Stimulated activated effector memory CD8-positive, alpha-beta T cell treated with anti-CD3 and anti-CD28 coated beads, Interleukin-12 subunit alpha, Interleukin-12 subunit beta, amount 100 ng/mL, for 72 hours (primary cell): ENCODE measurements at regions not wholly inside any gene's neighbourhood (a gene's known extent, or its start where the extent isn't known, plus 50 kb on each side); places are given as distances from the start of the nearest gene placed in this dataset.

Source experiments
- ATAC-seq: fragments of 150-1000 bp; cut with Tn5 transposase; 2 replicates; pipeline ENCODE4 v1.10.0; 2021
- DNase-seq, 2 donors: peaks; one replicate each; pipeline ENCODE4 v3.0.0; 2021 to 2022; ENCODE audit warnings: low spot score in 2 of 2
- H3K27ac Mint-ChIP-seq: one replicate; pipeline ENCODE4 v1.8.0; 2022; ENCODE audit warnings: mild to moderate bottlenecking, mixed read lengths
- H3K36me3 Mint-ChIP-seq: one replicate; pipeline ENCODE4 v1.8.0; 2022; ENCODE audit warnings: mild to moderate bottlenecking, mixed read lengths
- H3K4me1 Mint-ChIP-seq: one replicate; pipeline ENCODE4 v1.8.0; 2022; ENCODE audit warnings: mixed read lengths
- H3K4me3 Mint-ChIP-seq: one replicate; pipeline ENCODE4 v1.8.0; 2022; ENCODE audit warnings: mild to moderate bottlenecking, mixed read lengths
- H3K9me3 Mint-ChIP-seq: one replicate; pipeline ENCODE4 v1.8.0; 2022; ENCODE audit warnings: mixed read lengths

- Mint-ChIP-seq H3K36me3 (no peaks in the 10 kb centered on the region), H3K27ac (no peak overlapping the region), H3K9me3 (peaks cover 6% of the 10 kb centered on the region), H3K4me3 (no peak overlapping the region), H3K4me1 (no peaks in the 10 kb centered on the region)
- ATAC-seq (no peak), DNase-seq (no peak)
Measured at GRCh38 chr18:44041553-44041952, 639.1 kb upstream of the SETBP1 start.

DNA sequence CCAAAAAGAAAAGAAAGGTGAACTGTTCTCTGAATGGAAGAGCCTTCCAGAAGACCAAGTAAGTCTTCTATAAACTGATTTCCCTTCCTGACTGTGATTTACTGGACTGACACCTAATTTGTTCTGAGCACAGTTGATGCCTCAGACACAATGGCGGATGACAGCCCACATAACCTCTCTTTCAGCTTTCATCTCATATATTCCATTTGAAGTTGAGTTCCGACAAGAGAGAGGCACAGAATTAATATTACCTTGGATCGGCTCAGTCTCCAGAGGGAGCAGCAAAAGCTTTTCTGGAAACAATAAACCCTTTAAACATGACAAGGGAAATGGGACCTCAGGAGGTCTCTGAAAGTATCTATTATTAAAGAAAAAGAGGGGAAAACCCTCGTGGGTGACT lies 638.7 kb upstream of the SETBP1 start:
- H3K9me3 Mint-ChIP-seq, result peaks cover 6% of the 10 kb centered on the region
- no peak for ATAC-seq

GRCh38 chr18:44046376-44046975 lies 634.2 kb upstream of the SETBP1 start:
- Mint-ChIP-seq H3K9me3 (peaks cover 5% of the 10 kb centered on the region), H3K4me3 (no peak overlapping the region), H3K4me1 (no peaks in the 10 kb centered on the region), H3K36me3 (no peaks in the 10 kb centered on the region), H3K27ac (no peak overlapping the region)
- ATAC-seq, result no peak
- no peak for DNase-seq

More for the DNA sequence above, 638.7 kb upstream of the SETBP1 start:
- Mint-ChIP-seq H3K27ac (no peak overlapping the region), H3K4me1 (no peaks in the 10 kb centered on the region), H3K4me3 (no peak overlapping the region), H3K36me3 (no peaks in the 10 kb centered on the region)
- no peak for DNase-seq

- H3K4me1 Mint-ChIP-seq, result no peaks in the 10 kb centered on the region
- H3K9me3 Mint-ChIP-seq, result peaks cover 2% of the 10 kb centered on the region
- no peak overlapping the region for H3K27ac Mint-ChIP-seq
- ATAC-seq (no peak), DNase-seq (no peak)
- no peak overlapping the region for H3K4me3 Mint-ChIP-seq
- H3K36me3 Mint-ChIP-seq, result no peaks in the 10 kb centered on the region
Measured at GRCh38 chr18:44047585-44047984, 633.1 kb upstream of the SETBP1 start.

GRCh38 chr18:44048435-44048834 lies 632.3 kb upstream of the SETBP1 start:
- ATAC-seq (no peak), DNase-seq (no peak)
- no peak overlapping the region for H3K27ac Mint-ChIP-seq
- H3K4me1 Mint-ChIP-seq, result no peaks in the 10 kb centered on the region
- H3K4me3 Mint-ChIP-seq, result no peak overlapping the region
- H3K36me3 Mint-ChIP-seq, result no peaks in the 10 kb centered on the region
- peaks cover 2% of the 10 kb centered on the region for H3K9me3 Mint-ChIP-seq

DNA sequence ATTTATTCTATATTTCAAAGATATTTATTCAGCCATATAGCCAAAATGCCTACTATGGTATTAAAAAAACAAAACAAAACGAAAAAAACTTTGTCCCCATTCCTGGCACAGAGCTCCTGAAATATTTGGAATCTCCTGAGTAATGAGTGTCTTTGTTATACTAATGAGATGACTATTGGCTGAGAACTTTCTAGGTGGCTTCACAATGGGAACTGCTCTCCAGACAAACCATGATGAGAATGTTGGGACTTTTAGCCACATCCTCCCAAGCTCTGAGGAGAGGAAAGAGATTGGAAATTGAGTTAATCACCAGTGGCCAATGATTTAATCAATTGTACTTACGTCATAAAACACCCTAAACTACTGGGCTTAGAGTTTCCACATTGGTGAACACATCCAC lies 631.8 kb upstream of the SETBP1 start:
- ATAC-seq (no peak), DNase-seq (no peak)
- Mint-ChIP-seq H3K4me1 (no peaks in the 10 kb centered on the region), H3K9me3 (peaks cover 2% of the 10 kb centered on the region), H3K4me3 (no peak overlapping the region), H3K27ac (no peak overlapping the region), H3K36me3 (no peaks in the 10 kb centered on the region)

- no peak overlapping the region for H3K27ac Mint-ChIP-seq
- H3K36me3 Mint-ChIP-seq, result no peaks in the 10 kb centered on the region
- DNase-seq, result no peak
- H3K9me3 Mint-ChIP-seq, result no peaks in the 10 kb centered on the region
- no peaks in the 10 kb centered on the region for H3K4me1 Mint-ChIP-seq
- no peak for ATAC-seq
- H3K4me3 Mint-ChIP-seq, result no peak overlapping the region
Measured at GRCh38 chr18:44051026-44051425, 629.7 kb upstream of the SETBP1 start.

DNA sequence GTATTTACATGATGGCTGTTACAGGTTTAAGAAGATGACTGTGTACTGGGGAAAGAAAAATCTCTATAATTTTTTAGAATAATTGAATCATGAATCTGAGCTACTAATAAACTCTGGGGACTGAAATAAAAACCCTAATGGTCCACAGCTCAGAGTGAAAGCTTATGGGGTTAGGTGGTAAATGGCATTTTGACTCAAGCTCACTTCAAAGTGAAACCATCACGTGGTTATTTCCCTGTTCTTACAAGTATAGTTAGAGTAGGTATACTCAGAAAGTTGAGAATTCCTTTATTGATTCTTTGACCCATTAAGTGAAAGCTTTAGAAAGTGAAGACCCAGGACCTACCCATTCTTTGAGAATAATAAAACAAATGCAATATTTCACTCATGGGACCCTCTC lies 626.2 kb upstream of the SETBP1 start:
- Mint-ChIP-seq H3K4me3 (no peak overlapping the region), H3K36me3 (no peaks in the 10 kb centered on the region), H3K9me3 (peaks cover 3% of the 10 kb centered on the region), H3K27ac (no peak overlapping the region), H3K4me1 (no peaks in the 10 kb centered on the region)
- no peak for ATAC-seq
- no peak for DNase-seq

GRCh38 chr18:44060197-44060596 lies 620.5 kb upstream of the SETBP1 start:
- Mint-ChIP-seq H3K9me3 (peaks cover 3% of the 10 kb centered on the region), H3K36me3 (no peaks in the 10 kb centered on the region), H3K27ac (no peak overlapping the region), H3K4me3 (no peak overlapping the region), H3K4me1 (no peaks in the 10 kb centered on the region)
- no peak for DNase-seq
- peak; percentile 19 for ATAC-seq

GRCh38 chr18:44061438-44061837 lies 619.2 kb upstream of the SETBP1 start:
- H3K4me3 Mint-ChIP-seq, result no peak overlapping the region
- peak; percentile 13 for ATAC-seq
- DNase-seq, result no peak
- H3K4me1 Mint-ChIP-seq, result no peaks in the 10 kb centered on the region
- H3K27ac Mint-ChIP-seq, result no peak overlapping the region
- no peaks in the 10 kb centered on the region for H3K36me3 Mint-ChIP-seq
- peaks cover 3% of the 10 kb centered on the region for H3K9me3 Mint-ChIP-seq

DNA sequence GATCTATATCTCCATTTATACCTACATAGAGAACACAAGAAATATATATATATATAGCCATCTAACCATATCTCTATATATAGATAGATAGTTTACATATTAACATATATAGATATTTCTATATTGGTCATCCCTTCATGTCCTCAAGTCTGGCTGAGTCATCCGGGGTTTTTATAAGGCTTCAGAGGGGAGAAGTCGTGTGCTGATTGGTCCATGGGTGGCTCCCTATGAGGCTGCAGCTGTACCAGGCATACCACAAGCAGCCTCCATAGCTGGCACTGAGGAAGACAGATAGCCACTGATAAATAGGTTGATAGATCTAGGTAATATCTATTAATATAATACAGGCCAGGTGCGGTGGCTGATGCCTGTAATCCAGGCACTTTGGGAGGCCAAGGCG lies 618.3 kb upstream of the SETBP1 start:
- ATAC-seq (no peak), DNase-seq (no peak)
- Mint-ChIP-seq H3K4me3 (no peak overlapping the region), H3K4me1 (no peaks in the 10 kb centered on the region), H3K27ac (no peak overlapping the region), H3K9me3 (peaks cover 3% of the 10 kb centered on the region), H3K36me3 (no peaks in the 10 kb centered on the region)

GRCh38 chr18:44065206-44065605 lies 615.5 kb upstream of the SETBP1 start:
- Mint-ChIP-seq H3K36me3 (no peaks in the 10 kb centered on the region), H3K4me1 (no peaks in the 10 kb centered on the region), H3K9me3 (peaks cover 4% of the 10 kb centered on the region), H3K27ac (no peak overlapping the region), H3K4me3 (no peak overlapping the region)
- DNase-seq (no peak), ATAC-seq (no peak)

GRCh38 chr18:44066541-44066940 lies 614.1 kb upstream of the SETBP1 start:
- H3K9me3 Mint-ChIP-seq, result peaks cover 4% of the 10 kb centered on the region
- H3K4me3 Mint-ChIP-seq, result no peak overlapping the region
- no peak for ATAC-seq
- DNase-seq, result no peak
- H3K4me1 Mint-ChIP-seq, result no peaks in the 10 kb centered on the region
- no peaks in the 10 kb centered on the region for H3K36me3 Mint-ChIP-seq
- no peak overlapping the region for H3K27ac Mint-ChIP-seq

DNA sequence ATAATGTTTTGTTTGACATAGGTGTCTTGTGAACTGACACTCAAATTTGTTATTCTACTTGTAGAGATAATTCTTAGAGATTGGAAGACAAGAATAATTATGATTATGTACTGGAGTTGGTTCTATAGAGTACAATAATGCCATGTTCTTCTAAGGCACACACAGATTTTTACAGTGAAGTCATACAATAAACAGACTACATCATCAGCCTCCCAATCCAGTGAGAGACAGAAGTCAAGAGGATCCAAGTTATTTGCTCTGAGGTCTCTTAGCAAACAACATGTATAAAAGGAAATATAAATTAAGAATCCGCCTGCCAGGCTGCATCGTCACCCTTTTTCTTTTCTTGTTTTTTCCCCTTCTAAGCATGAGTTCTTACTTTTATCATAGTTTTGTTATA lies 613.5 kb upstream of the SETBP1 start:
- Mint-ChIP-seq H3K4me1 (no peaks in the 10 kb centered on the region), H3K36me3 (no peaks in the 10 kb centered on the region)

GRCh38 chr18:44075038-44075437 lies 605.6 kb upstream of the SETBP1 start:
- H3K36me3 Mint-ChIP-seq, result no peaks in the 10 kb centered on the region
- no peak overlapping the region for H3K4me3 Mint-ChIP-seq
- no peaks in the 10 kb centered on the region for H3K4me1 Mint-ChIP-seq
- ATAC-seq (no peak), DNase-seq (no peak)
- no peak overlapping the region for H3K27ac Mint-ChIP-seq
- peaks cover 3% of the 10 kb centered on the region for H3K9me3 Mint-ChIP-seq

More for the DNA sequence above, 613.5 kb upstream of the SETBP1 start:
- ATAC-seq, result no peak
- H3K4me3 Mint-ChIP-seq, result no peak overlapping the region
- H3K27ac Mint-ChIP-seq, result no peak overlapping the region
- DNase-seq, result no peak
- peaks cover 4% of the 10 kb centered on the region for H3K9me3 Mint-ChIP-seq

- H3K27ac Mint-ChIP-seq, result no peak overlapping the region
- ATAC-seq (no peak), DNase-seq (no peak)
- no peaks in the 10 kb centered on the region for H3K36me3 Mint-ChIP-seq
- H3K4me3 Mint-ChIP-seq, result no peak overlapping the region
- no peaks in the 10 kb centered on the region for H3K4me1 Mint-ChIP-seq
- peaks cover 2% of the 10 kb centered on the region for H3K9me3 Mint-ChIP-seq
Measured at GRCh38 chr18:44079606-44080005, 601.1 kb upstream of the SETBP1 start.

- no peak overlapping the region for H3K27ac Mint-ChIP-seq
- ATAC-seq, result no peak
Measured at GRCh38 chr18:44080054-44080453, 600.6 kb upstream of the SETBP1 start.

More at GRCh38 chr18:44080054-44080453, 600.6 kb upstream of the SETBP1 start:
- H3K36me3 Mint-ChIP-seq, result no peaks in the 10 kb centered on the region
- H3K4me3 Mint-ChIP-seq, result no peak overlapping the region
- no peaks in the 10 kb centered on the region for H3K4me1 Mint-ChIP-seq
- DNase-seq, result no peak
- H3K9me3 Mint-ChIP-seq, result no peaks in the 10 kb centered on the region
